ENCODE measurements at regions not wholly inside any gene's neighbourhood (a gene's known extent, or its start where the extent isn't known, plus 50 kb on each side); places are given as distances from the start of the nearest gene placed in this dataset.

DNA sequence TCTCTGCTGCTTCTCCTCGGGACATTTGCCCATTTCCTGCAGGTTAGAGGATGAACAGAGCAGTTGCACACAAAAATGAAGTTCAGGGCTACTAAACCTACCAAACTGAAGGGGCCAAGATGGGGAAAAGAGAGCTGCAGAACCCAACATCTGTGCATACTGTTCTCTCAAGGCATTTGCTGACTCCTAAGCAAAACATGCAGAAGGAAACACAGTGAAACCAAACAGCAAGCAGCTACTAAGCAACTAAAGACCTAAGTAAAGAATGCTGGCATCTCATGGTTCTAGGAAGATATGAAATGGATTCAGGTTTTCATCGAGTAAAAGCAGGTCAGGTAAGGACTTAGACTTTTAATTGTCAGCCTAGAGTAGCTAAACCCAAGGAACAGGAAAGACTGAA, 111.9 kb upstream of the SYT4 start:
- Mint-ChIP-seq H3K36me3 (no peaks in the 10 kb centered on the region), H3K4me1 (no peaks in the 10 kb centered on the region), H3K27me3 (ENCODE audit: low read depth in 2 of 2) (no peaks in the 10 kb centered on the region), H3K27ac (no peak overlapping the region), H3K9me3 (no peaks in the 10 kb centered on the region), H3K4me3 (no peak overlapping the region)
- DNase-seq (no peak), ATAC-seq (no peak)
- no peaks in the 10 kb centered on the region for H3K4me1 ChIP-seq (ENCODE audit: control insufficient read depth, insufficient read depth, low read length)
- no peaks in the 10 kb centered on the region for H3K9me3 ChIP-seq (ENCODE audit: control insufficient read depth, insufficient read depth, low read length)
- TF ChIP-seq, protein P1, sequence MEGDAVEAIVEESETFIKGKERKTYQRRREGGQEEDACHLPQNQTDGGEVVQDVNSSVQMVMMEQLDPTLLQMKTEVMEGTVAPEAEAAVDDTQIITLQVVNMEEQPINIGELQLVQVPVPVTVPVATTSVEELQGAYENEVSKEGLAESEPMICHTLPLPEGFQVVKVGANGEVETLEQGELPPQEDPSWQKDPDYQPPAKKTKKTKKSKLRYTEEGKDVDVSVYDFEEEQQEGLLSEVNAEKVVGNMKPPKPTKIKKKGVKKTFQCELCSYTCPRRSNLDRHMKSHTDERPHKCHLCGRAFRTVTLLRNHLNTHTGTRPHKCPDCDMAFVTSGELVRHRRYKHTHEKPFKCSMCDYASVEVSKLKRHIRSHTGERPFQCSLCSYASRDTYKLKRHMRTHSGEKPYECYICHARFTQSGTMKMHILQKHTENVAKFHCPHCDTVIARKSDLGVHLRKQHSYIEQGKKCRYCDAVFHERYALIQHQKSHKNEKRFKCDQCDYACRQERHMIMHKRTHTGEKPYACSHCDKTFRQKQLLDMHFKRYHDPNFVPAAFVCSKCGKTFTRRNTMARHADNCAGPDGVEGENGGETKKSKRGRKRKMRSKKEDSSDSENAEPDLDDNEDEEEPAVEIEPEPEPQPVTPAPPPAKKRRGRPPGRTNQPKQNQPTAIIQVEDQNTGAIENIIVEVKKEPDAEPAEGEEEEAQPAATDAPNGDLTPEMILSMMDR (IDR thresholded peaks at IDR 0.05): no peak
- no peaks in the 10 kb centered on the region for H3K36me3 ChIP-seq (ENCODE audit: control insufficient read depth, insufficient read depth, low read length)
- no peaks in the 10 kb centered on the region for H3K27me3 ChIP-seq (ENCODE audit: control insufficient read depth, insufficient read depth, low read length)
- 73% methylated on average over 2 of the region's 2 CpGs for WGBS (ENCODE audit: insufficient coverage)
- no peak overlapping the region for H3K4me3 ChIP-seq (ENCODE audit: low read length)
- intact Hi-C loops (cut with micrococcal nuclease): no loop called here
- no peak overlapping the region for H3K27ac ChIP-seq (ENCODE audit: low read length)

- WGBS (ENCODE audit: insufficient coverage): 80% methylated on average over 1 of the region's 3 CpGs
- H3K4me1 Mint-ChIP-seq: no peaks in the 10 kb centered on the region
- Histone ChIP-seq H3K27ac (ENCODE audit: low read length) (no peak overlapping the region), H3K9me3 (ENCODE audit: control insufficient read depth, insufficient read depth, low read length) (no peaks in the 10 kb centered on the region), H3K36me3 (ENCODE audit: control insufficient read depth, insufficient read depth, low read length) (no peaks in the 10 kb centered on the region), H3K4me1 (ENCODE audit: control insufficient read depth, insufficient read depth, low read length) (no peaks in the 10 kb centered on the region), H3K27me3 (ENCODE audit: control insufficient read depth, insufficient read depth, low read length) (no peaks in the 10 kb centered on the region), H3K4me3 (ENCODE audit: low read length) (no peak overlapping the region)
- no peaks in the 10 kb centered on the region for H3K9me3 Mint-ChIP-seq
- no peaks in the 10 kb centered on the region for H3K36me3 Mint-ChIP-seq
- DNase-seq (no peak), ATAC-seq (no peak)
- TF ChIP-seq, protein P1 (IDR thresholded peaks at IDR 0.05): no peak
- H3K27me3 Mint-ChIP-seq (ENCODE audit: low read depth in 2 of 2): no peaks in the 10 kb centered on the region
- H3K27ac Mint-ChIP-seq: no peak overlapping the region
- intact Hi-C loops (cut with micrococcal nuclease): no loop called here
- H3K4me3 Mint-ChIP-seq: no peak overlapping the region
These were observed 114.9 kb upstream of the SYT4 start for GRCh38 chr18:43392168-43392567.

- no peaks in the 10 kb centered on the region for H3K36me3 Mint-ChIP-seq
- H3K4me1 ChIP-seq (ENCODE audit: control insufficient read depth, insufficient read depth, low read length): no peaks in the 10 kb centered on the region
- H3K36me3 ChIP-seq (ENCODE audit: control insufficient read depth, insufficient read depth, low read length): no peaks in the 10 kb centered on the region
- H3K27ac ChIP-seq (ENCODE audit: low read length): no peak overlapping the region
- WGBS (ENCODE audit: insufficient coverage): 83% methylated on average over 2 of the region's 2 CpGs
- peaks cover 0 to under 1% of the 10 kb centered on the region in 2 donors for H3K9me3 Mint-ChIP-seq
- no peak overlapping the region for H3K4me3 ChIP-seq (ENCODE audit: low read length)
- no peaks in the 10 kb centered on the region for H3K4me1 Mint-ChIP-seq
- no peak overlapping the region for H3K4me3 Mint-ChIP-seq
- no peaks in the 10 kb centered on the region for H3K9me3 ChIP-seq (ENCODE audit: control insufficient read depth, insufficient read depth, low read length)
- no peaks in the 10 kb centered on the region for H3K27me3 ChIP-seq (ENCODE audit: control insufficient read depth, insufficient read depth, low read length)
- ATAC-seq (no peak), DNase-seq (no peak)
- TF ChIP-seq, protein P1 (IDR thresholded peaks at IDR 0.05): no peak
- H3K27me3 Mint-ChIP-seq (ENCODE audit: low read depth in 2 of 2): no peaks in the 10 kb centered on the region
- intact Hi-C loops (cut with micrococcal nuclease): no loop called here
- no peak overlapping the region for H3K27ac Mint-ChIP-seq
These were observed 115.9 kb upstream of the SYT4 start for GRCh38 chr18:43393174-43393573.

DNA sequence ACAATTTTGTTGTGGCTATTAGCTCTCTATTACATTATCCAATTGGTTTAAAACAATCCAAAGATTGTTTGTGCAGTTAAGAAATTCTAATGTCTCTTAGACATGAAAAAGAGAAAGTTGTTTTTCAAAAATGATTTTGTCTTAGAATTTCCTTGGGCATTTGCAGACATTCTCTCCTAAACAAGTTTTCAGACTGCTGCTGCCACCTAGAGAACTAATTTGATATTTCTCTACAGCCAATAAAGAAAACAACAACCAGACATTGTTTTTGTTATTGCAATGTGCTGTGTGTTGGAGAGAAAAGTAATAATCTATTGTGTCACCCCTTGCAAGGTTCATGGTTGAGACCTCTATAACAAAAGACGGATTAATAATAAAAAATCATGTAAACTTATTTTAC, 119.0 kb upstream of the SYT4 start:
- Histone ChIP-seq H3K4me3 (ENCODE audit: low read length) (no peak overlapping the region), H3K9me3 (ENCODE audit: control insufficient read depth, insufficient read depth, low read length) (no peaks in the 10 kb centered on the region), H3K36me3 (ENCODE audit: control insufficient read depth, insufficient read depth, low read length) (no peaks in the 10 kb centered on the region), H3K4me1 (ENCODE audit: control insufficient read depth, insufficient read depth, low read length) (no peaks in the 10 kb centered on the region), H3K27me3 (ENCODE audit: control insufficient read depth, insufficient read depth, low read length) (no peaks in the 10 kb centered on the region), H3K27ac (ENCODE audit: low read length) (no peak overlapping the region)
- TF ChIP-seq, protein P1 (IDR thresholded peaks at IDR 0.05): no peak
- intact Hi-C loops (cut with micrococcal nuclease): no loop called here
- no peaks in the 10 kb centered on the region for H3K36me3 Mint-ChIP-seq
- H3K27ac Mint-ChIP-seq: no peak overlapping the region
- no peaks in the 10 kb centered on the region for H3K27me3 Mint-ChIP-seq (ENCODE audit: low read depth in 2 of 2)
- H3K9me3 Mint-ChIP-seq: peaks cover 0 to 8% of the 10 kb centered on the region in 2 donors
- H3K4me1 Mint-ChIP-seq: no peaks in the 10 kb centered on the region
- no CpG with 5 or more reads among the region's 1 CpG for WGBS (ENCODE audit: insufficient coverage)
- DNase-seq (no peak), ATAC-seq (no peak)
- no peak overlapping the region for H3K4me3 Mint-ChIP-seq

Measured in natural killer cell (primary cell).